PC-9 (cell line): ENCODE measurements at regions not wholly inside any gene's neighbourhood (a gene's known extent, or its start where the extent isn't known, plus 50 kb on each side); places are given as distances from the start of the nearest gene placed in this dataset.

Experiments used
- BruUV-seq: library from RNA; stranded (reverse); fragments of 400-500 nt; replicated peaks from 2 replicates; lab custom pipeline; 2021; lab: Mats Ljungman, UMichigan
- CTCF ChIA-PET: fragments of 300-600 bp; sonication (Branson Sonifier 250); formaldehyde crosslinking; loops from one replicate; lab custom pipeline; 2022; ENCODE audit warnings: antibody characterized with exemption; lab: Charles Lee
- POLR2A ChIA-PET: fragments of 300-600 bp; sonication (Branson Sonifier 250); formaldehyde crosslinking; loops from one replicate; lab custom pipeline; 2022; ENCODE audit warnings: antibody characterized with exemption; ENCODE audit not compliant: unreplicated experiment; lab: Charles Lee
- DNase-seq, 2 experiments: peaks; one replicate each; pipeline versions ENCODE4 v3.0.0 to v3.0.0-alpha.2; 2015 to 2022; ENCODE audit warnings: mixed read lengths in 1 of 2
- H2AFZ ChIP-seq: fragments of 200-600 bp; sonication (generic); 2 replicates; pipeline ENCODE4 v1.8.1; 2017; ENCODE audit warnings: antibody characterized with exemption
- H3F3A ChIP-seq: fragments of 200-600 bp; sonication (generic); 2 replicates; pipeline ENCODE4 v1.8.1; 2017; ENCODE audit warnings: antibody characterized with exemption, mild to moderate bottlenecking, low read depth; ENCODE audit not compliant: insufficient read depth
- H3K27ac ChIP-seq: fragments of 200-600 bp; sonication (generic); 2 replicates; pipeline ENCODE4 v1.6.1; 2016; ENCODE audit warnings: mixed run types
- H3K27me3 ChIP-seq: fragments of 200-600 bp; sonication (generic); 2 replicates; pipeline ENCODE4 v1.6.1; 2016; ENCODE audit warnings: low read depth, mixed run types; ENCODE audit not compliant: insufficient read depth
- H3K36me3 ChIP-seq: fragments of 200-600 bp; sonication (generic); 2 replicates; pipeline ENCODE4 v1.6.1; 2016; ENCODE audit warnings: low read depth, mixed run types
- H3K4me1 ChIP-seq: fragments of 200-600 bp; sonication (generic); replicated peaks from 2 replicates; pipeline ENCODE4 v1.6.1; 2016; ENCODE audit warnings: mixed run types; ENCODE audit not compliant: insufficient read depth
- H3K4me2 ChIP-seq: fragments of 200-600 bp; sonication (generic); 2 replicates; pipeline ENCODE4 v1.6.1; 2017; ENCODE audit warnings: mixed run types
- H3K4me3 ChIP-seq: fragments of 200-600 bp; sonication (generic); 2 replicates; pipeline ENCODE4 v1.6.1; 2016; ENCODE audit warnings: mixed run types
- H3K79me2 ChIP-seq: fragments of 200-600 bp; sonication (generic); 2 replicates; pipeline ENCODE4 v1.6.1; 2017; ENCODE audit warnings: low read depth, mixed run types
- H3K9me2 ChIP-seq: fragments of 200-600 bp; sonication (generic); 2 replicates; pipeline ENCODE4 v1.8.1; 2017; ENCODE audit warnings: mild to moderate bottlenecking; ENCODE audit not compliant: insufficient read depth
- H3K9me3 ChIP-seq: fragments of 200-600 bp; sonication (generic); 2 replicates; pipeline ENCODE4 v1.8.1; 2016; ENCODE audit warnings: low read depth; ENCODE audit not compliant: insufficient read depth
- H4K20me1 ChIP-seq: fragments of 200-600 bp; sonication (generic); 2 replicates; pipeline ENCODE4 v1.8.1; 2017; ENCODE audit not compliant: insufficient read depth
- CTCF ChIP-seq: fragments of 200-600 bp; sonication (generic); conservative IDR thresholded peaks from 2 replicates; pipeline ENCODE4 v1.6.1; 2017; ENCODE audit warnings: mixed run types, antibody characterized with exemption, mild to moderate bottlenecking, moderate library complexity
- EZH2 ChIP-seq: fragments of 200-600 bp; sonication (generic); IDR thresholded peaks from 2 replicates; pipeline ENCODE4 v1.8.0; 2017; ENCODE audit warnings: antibody characterized with exemption, low read depth
- intact Hi-C: fragments of 100-400 bp; cut with micrococcal nuclease; formaldehyde crosslinking; loops from one replicate; pipeline ENCODE4 v1.10.0; 2022; ENCODE audit not compliant: unreplicated experiment

- H3K4me1 ChIP-seq = peaks cover 2% of the 10 kb centered on the region; the same call in 1 of the 2 replicates
- ChIA-PET POLR2A (no interaction called here), CTCF (interaction anchor here (0.6 to 1.3 kb wide), 5 partner anchors 9 to 287 kb away, joined by 3 to 5 read pairs (median 4); no protein-coding TSS in a partner anchor)
Measured at GRCh38 chr6:137944793-137945498, 77.9 kb downstream of the TNFAIP3 start.

GRCh38 chr6:137949686-137950390 lies 82.8 kb downstream of the TNFAIP3 start:
- intact Hi-C loops = no loop called here
- POLR2A ChIA-PET = no interaction called here
- CTCF ChIA-PET = interaction anchor here (0.7 kb wide), 1 partner anchor 29 kb away, joined by 3 read pairs; no protein-coding TSS in a partner anchor

More at GRCh38 chr6:137944793-137945498, 77.9 kb downstream of the TNFAIP3 start:
- no peak overlapping the region for H2AFZ ChIP-seq
- no peaks in the 10 kb centered on the region for H3F3A ChIP-seq
- no peaks in the 10 kb centered on the region for H3K9me3 ChIP-seq
- no peak overlapping the region for H3K4me2 ChIP-seq
- H3K27ac ChIP-seq = no peak overlapping the region
- H3K79me2 ChIP-seq = no peaks in the 10 kb centered on the region
- no peaks in the 10 kb centered on the region for H4K20me1 ChIP-seq
- H3K4me3 ChIP-seq = no peak overlapping the region
- intact Hi-C loops = loop anchor here (1.0 to 2.0 kb wide), 3 partner anchors 78 to 238 kb away; partner anchors contain the start of gene TNFAIP3
- H3K36me3 ChIP-seq = no peaks in the 10 kb centered on the region
- TF ChIP-seq EZH2 (no peak), CTCF (peak; percentile 90)
- no peaks in the 10 kb centered on the region for H3K27me3 ChIP-seq
- no peaks in the 10 kb centered on the region for H3K9me2 ChIP-seq
- BruUV-seq = no TSS peak
- DNase-seq = no peak

More at GRCh38 chr6:137949686-137950390, 82.8 kb downstream of the TNFAIP3 start:
- no peak overlapping the region for H3K4me2 ChIP-seq
- no peak overlapping the region for H2AFZ ChIP-seq
- H3K9me2 ChIP-seq = no peaks in the 10 kb centered on the region
- H3K9me3 ChIP-seq = no peaks in the 10 kb centered on the region
- no peaks in the 10 kb centered on the region for H3K79me2 ChIP-seq
- peaks cover 5% of the 10 kb centered on the region; the same call in 1 of the 2 replicates for H3K4me1 ChIP-seq
- peak in 1 of 2 experiments; percentile 75 for DNase-seq
- no peaks in the 10 kb centered on the region for H4K20me1 ChIP-seq
- no peaks in the 10 kb centered on the region for H3K27me3 ChIP-seq
- no TSS peak for BruUV-seq
- no peaks in the 10 kb centered on the region for H3F3A ChIP-seq
- TF ChIP-seq CTCF (no peak), EZH2 (no peak)
- no peaks in the 10 kb centered on the region for H3K36me3 ChIP-seq
- H3K4me3 ChIP-seq = no peak overlapping the region
- H3K27ac ChIP-seq = no peak overlapping the region
